Neural progenitor cell (in vitro differentiated cells): ENCODE measurements at regions not wholly inside any gene's neighbourhood (a gene's known extent, or its start where the extent isn't known, plus 50 kb on each side); places are given as distances from the start of the nearest gene placed in this dataset.

Source experiments
- CTCF ChIP-seq: fragments of 200-600 bp; sonication (generic); IDR thresholded peaks from 2 replicates; pipeline ENCODE4 v1.5.1; 2017; ENCODE audit warnings: antibody characterized with exemption, mild to moderate bottlenecking
- EZH2 ChIP-seq: fragments of 200-600 bp; sonication (generic); IDR thresholded peaks from 2 replicates; pipeline ENCODE4 v1.6.1; 2017; ENCODE audit warnings: antibody characterized with exemption, mild to moderate bottlenecking, moderate library complexity

GRCh38 chr7:34277803-34278199 lies 372.5 kb downstream of the BMPER start:
- TF ChIP-seq CTCF = no peak
- TF ChIP-seq EZH2 = no peak
